Erythroblast (primary cell): ENCODE measurements at regions not wholly inside any gene's neighbourhood (a gene's known extent, or its start where the extent isn't known, plus 50 kb on each side); places are given as distances from the start of the nearest gene placed in this dataset.

Source experiments
- GATA1 ChIP-seq: IDR thresholded peaks from 2 replicates; pipeline ENCODE4 v1.6.1; 2011; ENCODE audit warnings: low read depth, mild to moderate bottlenecking, control low read depth, low read length, moderate library complexity
- POLR2A ChIP-seq: IDR thresholded peaks from 2 replicates; pipeline ENCODE4 v1.6.1; 2011; ENCODE audit warnings: mild to moderate bottlenecking, low read length

- TF ChIP-seq POLR2A (no peak), GATA1 (no peak)
These were observed 318.9 kb downstream of the IPMK start for GRCh38 chr10:57948796-57949195.
